Activated T-helper 1 cell treated with anti-CD3 and anti-CD28 coated beads, Interleukin-12 subunit alpha, Interleukin-12 subunit beta, Interleukin-2, Interleukin-4 antibody, amounts not matched to agents 30 ng/mL and 10 ng/mL and 1 ng/mL, durations not matched to agents 14 hours and 24 hours and 36 hours (primary cell): ENCODE measurements at regions not wholly inside any gene's neighbourhood (a gene's known extent, or its start where the extent isn't known, plus 50 kb on each side); places are given as distances from the start of the nearest gene placed in this dataset.

Experiments
- DNase-seq: peaks from one replicate; pipeline ENCODE4 v3.0.0; 2021; ENCODE audit warnings: low spot score
- H3K27ac Mint-ChIP-seq: one replicate; pipeline ENCODE4 v1.8.0; 2021; ENCODE audit warnings: mild to moderate bottlenecking, mixed read lengths
- H3K27me3 Mint-ChIP-seq: one replicate; pipeline ENCODE4 v1.8.0; 2022; ENCODE audit warnings: mild to moderate bottlenecking, moderate library complexity, mixed read lengths; ENCODE audit not compliant: insufficient read depth
- H3K36me3 Mint-ChIP-seq: one replicate; pipeline ENCODE4 v1.8.0; 2021; ENCODE audit warnings: low read depth, mixed read lengths
- H3K4me1 Mint-ChIP-seq: one replicate; pipeline ENCODE4 v1.8.0; 2021; ENCODE audit warnings: low read depth, mixed read lengths
- H3K4me3 Mint-ChIP-seq: one replicate; pipeline ENCODE4 v1.8.0; 2021; ENCODE audit warnings: mild to moderate bottlenecking, moderate library complexity, mixed read lengths
- H3K9me3 Mint-ChIP-seq: one replicate; pipeline ENCODE4 v1.8.0; 2021; ENCODE audit warnings: mixed read lengths
- intact Hi-C: fragments of 100-400 bp; cut with micrococcal nuclease; formaldehyde crosslinking; loops from one replicate; pipeline ENCODE4 v1.15.1; 2024

- no peak for DNase-seq
- peaks cover 5% of the 10 kb centered on the region for H3K4me1 Mint-ChIP-seq
- H3K27ac Mint-ChIP-seq = no peak overlapping the region
- intact Hi-C loops = no loop called here
- H3K36me3 Mint-ChIP-seq = no peaks in the 10 kb centered on the region
- H3K4me3 Mint-ChIP-seq = no peak overlapping the region
- H3K27me3 Mint-ChIP-seq = peaks cover 2% of the 10 kb centered on the region
- H3K9me3 Mint-ChIP-seq = no peaks in the 10 kb centered on the region
Measured at GRCh38 chr4:54561940-54562339, 95.8 kb upstream of the KIT start.

GRCh38 chr4:54566608-54567007, 91.1 kb upstream of the KIT start:
- DNase-seq = no peak
- H3K27ac Mint-ChIP-seq = no peak overlapping the region
- no peaks in the 10 kb centered on the region for H3K36me3 Mint-ChIP-seq
- peaks cover 2% of the 10 kb centered on the region for H3K27me3 Mint-ChIP-seq
- no peak overlapping the region for H3K4me3 Mint-ChIP-seq
- no peaks in the 10 kb centered on the region for H3K9me3 Mint-ChIP-seq
- intact Hi-C loops = no loop called here
- peaks cover 5% of the 10 kb centered on the region for H3K4me1 Mint-ChIP-seq

GRCh38 chr4:54567327-54567726, 90.4 kb upstream of the KIT start:
- Mint-ChIP-seq H3K27ac (no peak overlapping the region), H3K9me3 (no peaks in the 10 kb centered on the region), H3K4me3 (no peak overlapping the region), H3K4me1 (peaks cover 5% of the 10 kb centered on the region), H3K27me3 (peaks cover 2% of the 10 kb centered on the region), H3K36me3 (no peaks in the 10 kb centered on the region)
- no peak for DNase-seq
- intact Hi-C loops = no loop called here

GRCh38 chr4:54568184-54568583, 89.6 kb upstream of the KIT start:
- Mint-ChIP-seq H3K27me3 (peaks cover 2% of the 10 kb centered on the region), H3K4me3 (no peak overlapping the region), H3K27ac (no peak overlapping the region), H3K36me3 (no peaks in the 10 kb centered on the region), H3K4me1 (peaks cover 5% of the 10 kb centered on the region), H3K9me3 (no peaks in the 10 kb centered on the region)
- no peak for DNase-seq
- intact Hi-C loops = no loop called here

GRCh38 chr4:54570822-54571221, 86.9 kb upstream of the KIT start:
- H3K36me3 Mint-ChIP-seq = no peaks in the 10 kb centered on the region

GRCh38 chr4:54571293-54572151, 86.2 kb upstream of the KIT start:
- Mint-ChIP-seq H3K27me3 (no peaks in the 10 kb centered on the region), H3K27ac (no peak overlapping the region), H3K9me3 (no peaks in the 10 kb centered on the region), H3K4me3 (no peak overlapping the region), H3K36me3 (no peaks in the 10 kb centered on the region), H3K4me1 (peaks cover 4% of the 10 kb centered on the region)
- no peak for DNase-seq
- intact Hi-C loops = no loop called here

More at GRCh38 chr4:54570822-54571221, 86.9 kb upstream of the KIT start:
- Mint-ChIP-seq H3K27me3 (no peaks in the 10 kb centered on the region), H3K4me3 (no peak overlapping the region), H3K27ac (no peak overlapping the region), H3K4me1 (peaks cover 5% of the 10 kb centered on the region), H3K9me3 (no peaks in the 10 kb centered on the region)
- DNase-seq = no peak
- intact Hi-C loops = no loop called here

- no peaks in the 10 kb centered on the region for H3K36me3 Mint-ChIP-seq
- no peak overlapping the region for H3K4me3 Mint-ChIP-seq
- no peaks in the 10 kb centered on the region for H3K9me3 Mint-ChIP-seq
Measured at GRCh38 chr4:54572152-54572542, 85.6 kb upstream of the KIT start.

GRCh38 chr4:54574500-54574899, 83.3 kb upstream of the KIT start:
- intact Hi-C loops = no loop called here
- H3K9me3 Mint-ChIP-seq = no peaks in the 10 kb centered on the region
- H3K4me1 Mint-ChIP-seq = no peaks in the 10 kb centered on the region
- H3K36me3 Mint-ChIP-seq = no peaks in the 10 kb centered on the region
- no peaks in the 10 kb centered on the region for H3K27me3 Mint-ChIP-seq
- H3K27ac Mint-ChIP-seq = no peak overlapping the region
- DNase-seq = no peak
- H3K4me3 Mint-ChIP-seq = no peak overlapping the region

More at GRCh38 chr4:54572152-54572542, 85.6 kb upstream of the KIT start:
- Mint-ChIP-seq H3K27ac (no peak overlapping the region), H3K4me1 (no peaks in the 10 kb centered on the region), H3K27me3 (no peaks in the 10 kb centered on the region)
- intact Hi-C loops = no loop called here
- DNase-seq = no peak

GRCh38 chr4:54575919-54576318, 81.8 kb upstream of the KIT start:
- Mint-ChIP-seq H3K27ac (no peak overlapping the region), H3K27me3 (no peaks in the 10 kb centered on the region), H3K36me3 (no peaks in the 10 kb centered on the region), H3K4me3 (no peak overlapping the region), H3K4me1 (no peaks in the 10 kb centered on the region), H3K9me3 (no peaks in the 10 kb centered on the region)
- intact Hi-C loops = no loop called here
- no peak for DNase-seq

GRCh38 chr4:54581807-54582206, 76.0 kb upstream of the KIT start:
- no peaks in the 10 kb centered on the region for H3K4me1 Mint-ChIP-seq
- H3K27ac Mint-ChIP-seq = no peak overlapping the region
- no peaks in the 10 kb centered on the region for H3K36me3 Mint-ChIP-seq
- DNase-seq = no peak
- peaks cover 4% of the 10 kb centered on the region for H3K27me3 Mint-ChIP-seq
- intact Hi-C loops = no loop called here
- H3K4me3 Mint-ChIP-seq = no peak overlapping the region
- no peaks in the 10 kb centered on the region for H3K9me3 Mint-ChIP-seq

- Mint-ChIP-seq H3K4me1 (no peaks in the 10 kb centered on the region), H3K27ac (no peak overlapping the region), H3K27me3 (peaks cover 8% of the 10 kb centered on the region), H3K9me3 (no peaks in the 10 kb centered on the region), H3K4me3 (no peak overlapping the region), H3K36me3 (no peaks in the 10 kb centered on the region)
- no peak for DNase-seq
- intact Hi-C loops = no loop called here
Measured at GRCh38 chr4:54585321-54586000, 72.3 kb upstream of the KIT start.

GRCh38 chr4:54586320-54586955, 71.3 kb upstream of the KIT start:
- Mint-ChIP-seq H3K4me3 (no peak overlapping the region), H3K27me3 (peaks cover 8% of the 10 kb centered on the region), H3K36me3 (no peaks in the 10 kb centered on the region), H3K27ac (no peak overlapping the region), H3K4me1 (no peaks in the 10 kb centered on the region), H3K9me3 (no peaks in the 10 kb centered on the region)
- DNase-seq = no peak
- intact Hi-C loops = no loop called here
